PFSK-1 (cell line): ENCODE measurements at regions not wholly inside any gene's neighbourhood (a gene's known extent, or its start where the extent isn't known, plus 50 kb on each side); places are given as distances from the start of the nearest gene placed in this dataset.
A peak's percentile ranks its signal among the peaks of the same experiment; 100 is the strongest.

Source experiments
- FOXP2 ChIP-seq: optimal IDR thresholded peaks from 2 replicates; pipeline ENCODE3; 2011; ENCODE audit warnings: borderline replicate concordance, control low read depth, inconsistent platforms; ENCODE audit not compliant: insufficient read depth; ENCODE audit errors: extremely low read length, extremely low read depth
- POLR2AphosphoS5 ChIP-seq: IDR thresholded peaks from 2 replicates; pipeline ENCODE4 v1.6.1; 2012; ENCODE audit warnings: low read depth, mild to moderate bottlenecking, control low read depth, low read length, moderate library complexity
- REST ChIP-seq, 2 experiments: IDR thresholded peaks; 2 replicates each; pipeline versions ENCODE4 v1.6.1 to v1.8.0; 2011 to 2012; ENCODE audit warnings: low read depth in 2 of 2, low read length in 2 of 2, control low read depth in 1 of 2, inconsistent platforms in 1 of 2, mild to moderate bottlenecking in 1 of 2, moderate library complexity in 1 of 2; ENCODE audit not compliant: insufficient read depth in 1 of 2
- SIN3A ChIP-seq: IDR thresholded peaks from 2 replicates; pipeline ENCODE4 v1.6.1; 2012; ENCODE audit warnings: mild to moderate bottlenecking, low read length, moderate library complexity, borderline replicate concordance; ENCODE audit not compliant: insufficient read depth
- TAF1 ChIP-seq: IDR thresholded peaks from 2 replicates; pipeline ENCODE4 v1.6.1; 2012; ENCODE audit warnings: low read length, control low read depth, borderline replicate concordance; ENCODE audit not compliant: insufficient read depth

GRCh38 chr1:224526771-224527170 lies 89.3 kb upstream of the CNIH3 start:
- TF ChIP-seq REST (IDR thresholded peaks at IDR 0.05; ENCODE audit: insufficient read depth in 1 of 2, low read depth in 2 of 2, low read length in 2 of 2) (no peak), FOXP2 (no peak)

GRCh38 chr1:224528900-224529299 lies 87.2 kb upstream of the CNIH3 start:
- TF ChIP-seq POLR2AphosphoS5: no peak
- peak; percentile 38 for TF ChIP-seq FOXP2
- TF ChIP-seq SIN3A: no peak
- TF ChIP-seq REST (IDR thresholded peaks at IDR 0.05; ENCODE audit: insufficient read depth in 1 of 2, low read depth in 2 of 2, low read length in 2 of 2): 0 out of 4 replicates have a peak, but pooled peaks of 1 of the 2 experiments have one; percentile 30
- 0 out of 2 replicates have a peak, but pooled peaks have one; percentile 52 for TF ChIP-seq TAF1

GRCh38 chr1:224529844-224530243 lies 86.3 kb upstream of the CNIH3 start:
- TF ChIP-seq SIN3A (no peak), REST (IDR thresholded peaks at IDR 0.05; ENCODE audit: insufficient read depth in 1 of 2, low read depth in 2 of 2, low read length in 2 of 2) (no peak), TAF1 (no peak), FOXP2 (no peak), POLR2AphosphoS5 (no peak)

GRCh38 chr1:224533517-224533916 lies 82.6 kb upstream of the CNIH3 start:
- TF ChIP-seq FOXP2: no peak
- TF ChIP-seq TAF1: no peak
- no peak for TF ChIP-seq SIN3A
- TF ChIP-seq REST (IDR thresholded peaks at IDR 0.05; ENCODE audit: insufficient read depth in 1 of 2, low read depth in 2 of 2, low read length in 2 of 2): no peak
- TF ChIP-seq POLR2AphosphoS5: no peak

GRCh38 chr1:224534731-224535130 lies 81.4 kb upstream of the CNIH3 start:
- TF ChIP-seq TAF1 (no peak), POLR2AphosphoS5 (no peak), SIN3A (no peak), REST (IDR thresholded peaks at IDR 0.05; ENCODE audit: insufficient read depth in 1 of 2, low read depth in 2 of 2, low read length in 2 of 2) (no peak), FOXP2 (no peak)
